ENCODE measurements at regions not wholly inside any gene's neighbourhood (a gene's known extent, or its start where the extent isn't known, plus 50 kb on each side); places are given as distances from the start of the nearest gene placed in this dataset.

- TF ChIP-seq CTCF (conservative IDR thresholded peaks at IDR 0.05; ENCODE audit: low read depth, low read length), result no peak
- no peak for TF ChIP-seq EZH2phosphoT487 (IDR thresholded peaks at IDR 0.05; ENCODE audit: borderline replicate concordance, low read length)
- no peak for TF ChIP-seq EZH2 (IDR thresholded peaks at IDR 0.05; ENCODE audit: low read length, unreplicated experiment)
Observed at GRCh38 chr20:12914804-12915203, 94.0 kb upstream of the SPTLC3 start.

Measured in PC-3 (cell line).